ENCODE measurements at regions not wholly inside any gene's neighbourhood (a gene's known extent, or its start where the extent isn't known, plus 50 kb on each side); places are given as distances from the start of the nearest gene placed in this dataset.

DNA sequence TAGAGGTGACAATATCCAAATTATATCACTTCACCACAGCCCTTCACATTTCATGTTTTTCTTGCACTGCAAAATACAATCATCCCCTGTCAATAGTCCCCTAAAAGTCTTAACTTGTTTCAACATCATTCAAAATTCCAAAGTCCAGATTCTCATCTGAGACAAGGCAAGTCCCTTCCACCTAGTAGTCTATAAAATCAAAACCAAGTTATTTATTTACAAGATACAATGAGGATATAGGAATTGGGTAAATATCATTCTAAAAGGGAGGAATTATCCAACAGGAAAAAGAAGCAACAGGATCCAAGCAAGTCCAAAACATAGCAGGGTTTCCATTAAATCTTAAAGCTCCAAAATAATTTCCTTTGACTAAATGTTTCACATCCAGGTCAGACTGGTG, 1076.1 kb upstream of the TMEFF2 start:
- no peaks in the 10 kb centered on the region for H3K4me1 ChIP-seq (ENCODE audit: control insufficient read depth, insufficient read depth, low read length)
- ChIA-PET POLR2A (no interaction called here), CTCF (no interaction called here)
- H3K4me3 ChIP-seq (ENCODE audit: low read depth, low read length), result no peak overlapping the region
- H3K36me3 ChIP-seq (ENCODE audit: control insufficient read depth in 2 of 2, insufficient read depth in 1 of 2, low read length in 2 of 2), result no peaks in the 10 kb centered on the region
- H3K9me3 ChIP-seq (ENCODE audit: control insufficient read depth, insufficient read depth, low read depth, low read length), result no peaks in the 10 kb centered on the region
- TF ChIP-seq KLF8 (tag by site-specific recombination; IDR thresholded peaks at IDR 0.05) (no peak), ZNF423 (tag by site-specific recombination; IDR thresholded peaks at IDR 0.05) (no peak), ZNF610 (tag by site-specific recombination; IDR thresholded peaks at IDR 0.05; ENCODE audit: borderline replicate concordance) (no peak), ZNF785 (tag by site-specific recombination; IDR thresholded peaks at IDR 0.05) (no peak), YY1 (tag by site-specific recombination; IDR thresholded peaks at IDR 0.05) (no peak), ZNF114 (tag by site-specific recombination; IDR thresholded peaks at IDR 0.05) (no peak), ZNF677 (tag by site-specific recombination; IDR thresholded peaks at IDR 0.05) (no peak), ZNF747 (tag by site-specific recombination; IDR thresholded peaks at IDR 0.05) (no peak), ZNF521 (tag by site-specific recombination; IDR thresholded peaks at IDR 0.05) (no peak), ZNF223 (tag by site-specific recombination; IDR thresholded peaks at IDR 0.05) (no peak)
- TF ChIP-seq, protein P1, sequence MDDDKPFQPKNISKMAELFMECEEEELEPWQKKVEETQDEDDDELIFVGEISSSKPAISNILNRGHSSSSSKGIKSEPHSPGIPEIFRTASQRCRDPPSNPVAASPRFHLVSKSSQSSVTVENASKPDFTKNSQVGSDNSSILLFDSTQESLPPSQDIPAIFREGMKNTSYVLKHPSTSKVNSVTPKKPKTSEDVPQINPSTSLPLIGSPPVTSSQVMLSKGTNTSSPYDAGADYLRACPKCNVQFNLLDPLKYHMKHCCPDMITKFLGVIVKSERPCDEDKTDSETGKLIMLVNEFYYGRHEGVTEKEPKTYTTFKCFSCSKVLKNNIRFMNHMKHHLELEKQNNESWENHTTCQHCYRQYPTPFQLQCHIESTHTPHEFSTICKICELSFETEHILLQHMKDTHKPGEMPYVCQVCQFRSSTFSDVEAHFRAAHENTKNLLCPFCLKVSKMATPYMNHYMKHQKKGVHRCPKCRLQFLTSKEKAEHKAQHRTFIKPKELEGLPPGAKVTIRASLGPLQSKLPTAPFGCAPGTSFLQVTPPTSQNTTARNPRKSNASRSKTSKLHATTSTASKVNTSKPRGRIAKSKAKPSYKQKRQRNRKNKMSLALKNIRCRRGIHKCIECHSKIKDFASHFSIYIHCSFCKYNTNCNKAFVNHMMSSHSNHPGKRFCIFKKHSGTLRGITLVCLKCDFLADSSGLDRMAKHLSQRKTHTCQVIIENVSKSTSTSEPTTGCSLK (tag by site-specific recombination; IDR thresholded peaks at IDR 0.05), result no peak
- TF ChIP-seq, protein P2, sequence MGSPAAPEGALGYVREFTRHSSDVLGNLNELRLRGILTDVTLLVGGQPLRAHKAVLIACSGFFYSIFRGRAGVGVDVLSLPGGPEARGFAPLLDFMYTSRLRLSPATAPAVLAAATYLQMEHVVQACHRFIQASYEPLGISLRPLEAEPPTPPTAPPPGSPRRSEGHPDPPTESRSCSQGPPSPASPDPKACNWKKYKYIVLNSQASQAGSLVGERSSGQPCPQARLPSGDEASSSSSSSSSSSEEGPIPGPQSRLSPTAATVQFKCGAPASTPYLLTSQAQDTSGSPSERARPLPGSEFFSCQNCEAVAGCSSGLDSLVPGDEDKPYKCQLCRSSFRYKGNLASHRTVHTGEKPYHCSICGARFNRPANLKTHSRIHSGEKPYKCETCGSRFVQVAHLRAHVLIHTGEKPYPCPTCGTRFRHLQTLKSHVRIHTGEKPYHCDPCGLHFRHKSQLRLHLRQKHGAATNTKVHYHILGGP (tag by site-specific recombination; IDR thresholded peaks at IDR 0.05), result no peak
- H3K27ac ChIP-seq (ENCODE audit: extremely low read depth, low read depth, low read length), result no peak overlapping the region

DNA sequence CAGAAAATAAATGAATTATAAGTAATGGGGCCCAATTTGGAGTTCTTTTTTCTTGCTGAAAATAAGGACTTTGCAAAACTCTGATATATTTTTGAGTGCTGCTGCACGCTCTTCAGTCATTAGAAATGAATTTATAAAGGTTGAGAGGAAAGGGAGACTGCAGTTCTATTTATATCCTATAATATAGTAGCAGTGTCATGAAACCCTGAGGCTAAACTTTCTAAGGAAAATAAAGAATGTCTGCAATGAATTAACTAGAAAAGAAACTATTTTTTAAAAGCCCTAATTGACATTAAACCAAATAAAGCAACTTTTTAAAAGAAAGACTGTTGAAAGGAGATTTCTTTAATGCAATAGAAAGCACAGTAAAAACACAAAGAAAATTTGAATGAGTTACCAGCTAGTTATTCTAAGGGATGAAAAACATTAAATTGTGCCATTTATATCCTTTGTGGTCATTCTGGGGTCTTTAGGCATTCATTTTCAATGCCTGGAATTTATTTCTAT, 1072.8 kb upstream of the TMEFF2 start:
- CTCF ChIA-PET, result no interaction called here
- Histone ChIP-seq H3K27ac (ENCODE audit: extremely low read depth, low read depth, low read length) (no peak overlapping the region), H3K36me3 (ENCODE audit: control insufficient read depth in 2 of 2, insufficient read depth in 1 of 2, low read length in 2 of 2) (no peaks in the 10 kb centered on the region), H3K4me1 (ENCODE audit: control insufficient read depth, insufficient read depth, low read length) (no peaks in the 10 kb centered on the region), H3K4me3 (ENCODE audit: low read depth, low read length) (no peak overlapping the region), H3K9me3 (ENCODE audit: control insufficient read depth, insufficient read depth, low read depth, low read length) (no peaks in the 10 kb centered on the region)
- POLR2A ChIA-PET, result no interaction called here
- no peak for TF ChIP-seq OSR2 (tag by site-specific recombination; IDR thresholded peaks at IDR 0.05)
- no peak for TF ChIP-seq ZNF473 (tag by site-specific recombination; IDR thresholded peaks at IDR 0.05)
- no peak for TF ChIP-seq AEBP2 (tag by site-specific recombination; IDR thresholded peaks at IDR 0.05; ENCODE audit: borderline replicate concordance)
- TF ChIP-seq HOXC10 (CRISPR knock-in tag; IDR thresholded peaks at IDR 0.05), result no peak
- TF ChIP-seq, protein P1 (tag by site-specific recombination; IDR thresholded peaks at IDR 0.05), result no peak
- TF ChIP-seq PRDM4 (tag by site-specific recombination; IDR thresholded peaks at IDR 0.05), result no peak
- TF ChIP-seq ZNF221 (tag by site-specific recombination; IDR thresholded peaks at IDR 0.05; ENCODE audit: borderline replicate concordance), result no peak
- TF ChIP-seq, protein P3, sequence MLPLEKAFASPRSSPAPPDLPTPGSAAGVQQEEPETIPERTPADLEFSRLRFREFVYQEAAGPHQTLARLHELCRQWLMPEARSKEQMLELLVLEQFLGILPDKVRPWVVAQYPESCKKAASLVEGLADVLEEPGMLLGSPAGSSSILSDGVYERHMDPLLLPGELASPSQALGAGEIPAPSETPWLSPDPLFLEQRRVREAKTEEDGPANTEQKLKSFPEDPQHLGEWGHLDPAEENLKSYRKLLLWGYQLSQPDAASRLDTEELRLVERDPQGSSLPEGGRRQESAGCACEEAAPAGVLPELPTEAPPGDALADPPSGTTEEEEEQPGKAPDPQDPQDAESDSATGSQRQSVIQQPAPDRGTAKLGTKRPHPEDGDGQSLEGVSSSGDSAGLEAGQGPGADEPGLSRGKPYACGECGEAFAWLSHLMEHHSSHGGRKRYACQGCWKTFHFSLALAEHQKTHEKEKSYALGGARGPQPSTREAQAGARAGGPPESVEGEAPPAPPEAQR (tag by site-specific recombination; IDR thresholded peaks at IDR 0.05), result no peak
- no peak for TF ChIP-seq ZBTB8A (tag by site-specific recombination; IDR thresholded peaks at IDR 0.05)
- no peak for TF ChIP-seq ZNF350 (tag by site-specific recombination; IDR thresholded peaks at IDR 0.05)
- TF ChIP-seq, protein P4, sequence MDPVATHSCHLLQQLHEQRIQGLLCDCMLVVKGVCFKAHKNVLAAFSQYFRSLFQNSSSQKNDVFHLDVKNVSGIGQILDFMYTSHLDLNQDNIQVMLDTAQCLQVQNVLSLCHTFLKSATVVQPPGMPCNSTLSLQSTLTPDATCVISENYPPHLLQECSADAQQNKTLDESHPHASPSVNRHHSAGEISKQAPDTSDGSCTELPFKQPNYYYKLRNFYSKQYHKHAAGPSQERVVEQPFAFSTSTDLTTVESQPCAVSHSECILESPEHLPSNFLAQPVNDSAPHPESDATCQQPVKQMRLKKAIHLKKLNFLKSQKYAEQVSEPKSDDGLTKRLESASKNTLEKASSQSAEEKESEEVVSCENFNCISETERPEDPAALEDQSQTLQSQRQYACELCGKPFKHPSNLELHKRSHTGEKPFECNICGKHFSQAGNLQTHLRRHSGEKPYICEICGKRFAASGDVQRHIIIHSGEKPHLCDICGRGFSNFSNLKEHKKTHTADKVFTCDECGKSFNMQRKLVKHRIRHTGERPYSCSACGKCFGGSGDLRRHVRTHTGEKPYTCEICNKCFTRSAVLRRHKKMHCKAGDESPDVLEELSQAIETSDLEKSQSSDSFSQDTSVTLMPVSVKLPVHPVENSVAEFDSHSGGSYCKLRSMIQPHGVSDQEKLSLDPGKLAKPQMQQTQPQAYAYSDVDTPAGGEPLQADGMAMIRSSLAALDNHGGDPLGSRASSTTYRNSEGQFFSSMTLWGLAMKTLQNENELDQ (tag by site-specific recombination; IDR thresholded peaks at IDR 0.05; ENCODE audit: low read depth), result no peak
